Choroid plexus epithelial cell (primary cell): ENCODE measurements at regions not wholly inside any gene's neighbourhood (a gene's known extent, or its start where the extent isn't known, plus 50 kb on each side); places are given as distances from the start of the nearest gene placed in this dataset.
"Not testable (repeated sequence)": the region's sequence is repeated elsewhere in the genome, so short reads cannot be mapped to it uniquely, and the experiment has no call there.

Experiments used
- DNase-seq: peaks from one replicate; pipeline ENCODE4 v3.0.0-alpha.2; 2010; ENCODE audit warnings: low read depth
- H3K4me3 ChIP-seq: 2 replicates; pipeline ENCODE4 v1.5.1; 2011; ENCODE audit warnings: low read depth, mild to moderate bottlenecking, control low read depth, low read length, moderate library complexity
- TF ChIP-seq, protein P1 (sequence below): conservative IDR thresholded peaks from 2 replicates; pipeline ENCODE4 v1.5.1; 2011; ENCODE audit warnings: low read depth, mild to moderate bottlenecking, control low read depth, inconsistent platforms, low read length, moderate library complexity

DNA sequence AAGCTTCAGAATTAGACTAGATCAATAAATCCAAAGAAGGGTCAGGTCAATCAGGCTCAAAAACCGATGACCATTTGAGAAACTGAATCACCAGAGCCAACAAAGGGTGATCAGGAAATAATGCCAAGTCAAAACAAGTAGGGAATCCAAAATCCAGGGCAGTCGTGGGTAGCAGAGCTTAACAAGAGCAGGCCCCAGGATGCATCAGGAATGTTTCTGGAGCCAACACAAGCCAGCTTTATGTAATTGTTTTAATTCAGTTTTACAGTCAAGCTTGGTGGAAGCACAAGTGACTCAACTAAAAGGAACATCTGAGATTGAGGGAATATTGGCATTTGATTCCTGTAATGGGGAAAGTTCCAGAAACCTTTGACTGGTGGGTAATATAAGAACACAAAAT is 237.9 kb upstream of the EDA2R start:
- TF ChIP-seq, protein P1, sequence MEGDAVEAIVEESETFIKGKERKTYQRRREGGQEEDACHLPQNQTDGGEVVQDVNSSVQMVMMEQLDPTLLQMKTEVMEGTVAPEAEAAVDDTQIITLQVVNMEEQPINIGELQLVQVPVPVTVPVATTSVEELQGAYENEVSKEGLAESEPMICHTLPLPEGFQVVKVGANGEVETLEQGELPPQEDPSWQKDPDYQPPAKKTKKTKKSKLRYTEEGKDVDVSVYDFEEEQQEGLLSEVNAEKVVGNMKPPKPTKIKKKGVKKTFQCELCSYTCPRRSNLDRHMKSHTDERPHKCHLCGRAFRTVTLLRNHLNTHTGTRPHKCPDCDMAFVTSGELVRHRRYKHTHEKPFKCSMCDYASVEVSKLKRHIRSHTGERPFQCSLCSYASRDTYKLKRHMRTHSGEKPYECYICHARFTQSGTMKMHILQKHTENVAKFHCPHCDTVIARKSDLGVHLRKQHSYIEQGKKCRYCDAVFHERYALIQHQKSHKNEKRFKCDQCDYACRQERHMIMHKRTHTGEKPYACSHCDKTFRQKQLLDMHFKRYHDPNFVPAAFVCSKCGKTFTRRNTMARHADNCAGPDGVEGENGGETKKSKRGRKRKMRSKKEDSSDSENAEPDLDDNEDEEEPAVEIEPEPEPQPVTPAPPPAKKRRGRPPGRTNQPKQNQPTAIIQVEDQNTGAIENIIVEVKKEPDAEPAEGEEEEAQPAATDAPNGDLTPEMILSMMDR: no peak
- no peak overlapping the region for H3K4me3 ChIP-seq
- DNase-seq: no peak

- TF ChIP-seq, protein P1: no peak
- H3K4me3 ChIP-seq: no peak overlapping the region
- DNase-seq: no peak
Observed at GRCh38 chrX:66872771-66873170, 233.9 kb upstream of the EDA2R start.

GRCh38 chrX:66863721-66864120 is 224.8 kb upstream of the EDA2R start:
- DNase-seq: no peak
- TF ChIP-seq, protein P1: no peak
- no peak overlapping the region for H3K4me3 ChIP-seq

GRCh38 chrX:66833426-66833825 is 194.5 kb upstream of the EDA2R start:
- DNase-seq: no peak
- TF ChIP-seq, protein P1: no peak
- H3K4me3 ChIP-seq: no peak overlapping the region

DNA sequence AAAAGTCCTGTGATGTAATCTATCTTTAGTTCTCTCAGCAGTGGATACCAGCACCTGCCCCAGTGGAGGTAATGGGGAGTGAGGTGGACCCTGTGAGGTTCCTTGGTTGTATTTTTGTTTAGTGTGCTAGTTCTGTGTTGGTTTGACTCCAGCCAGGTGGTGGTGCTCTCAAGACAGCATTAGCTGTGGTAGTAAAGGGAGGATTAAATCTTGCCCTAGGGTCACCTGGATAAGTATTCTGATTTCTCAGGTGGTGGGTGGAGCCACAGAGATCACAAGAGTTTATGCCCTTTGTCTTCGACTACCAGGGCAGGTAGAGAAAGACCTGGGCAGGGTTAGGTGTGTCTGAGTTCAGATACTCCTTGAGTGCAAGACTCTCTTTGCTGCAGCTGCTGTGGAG is 176.3 kb upstream of the EDA2R start:
- DNase-seq: no peak
- no peak overlapping the region for H3K4me3 ChIP-seq
- TF ChIP-seq, protein P1: no peak

DNA sequence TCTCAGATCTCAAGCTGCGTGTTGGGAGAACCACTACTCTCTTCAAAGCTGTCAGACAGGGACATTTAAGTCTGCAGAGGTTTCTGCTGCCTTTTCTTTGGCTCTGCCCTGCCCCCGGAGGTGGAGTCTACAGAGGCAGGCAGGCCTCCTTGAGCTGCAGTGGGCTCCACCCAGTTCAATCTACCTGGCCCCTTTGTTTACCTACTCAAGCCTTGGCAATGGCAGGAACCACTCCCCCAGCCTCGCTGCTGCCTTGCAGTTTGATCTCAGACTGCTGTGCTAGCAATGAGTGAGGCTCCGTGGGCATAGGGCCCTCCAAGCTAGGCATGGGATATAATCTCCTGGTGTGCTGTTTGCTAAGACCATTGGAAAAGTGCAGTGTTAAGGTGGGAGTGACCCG is 155.6 kb upstream of the EDA2R start:
- not testable (repeated sequence) for H3K4me3 ChIP-seq, DNase-seq

- DNase-seq: no peak
Observed at GRCh38 chrX:66766318-66766717, 127.4 kb upstream of the EDA2R start.

More at GRCh38 chrX:66766318-66766717, 127.4 kb upstream of the EDA2R start:
- TF ChIP-seq, protein P1: no peak
- H3K4me3 ChIP-seq: no peak overlapping the region
